Stimulated activated CD8-positive, alpha-beta memory T cell treated with anti-CD3 and anti-CD28 coated beads, Interleukin-7, amount 100 ng/mL, for 24 hours (primary cell): ENCODE measurements at regions not wholly inside any gene's neighbourhood (a gene's known extent, or its start where the extent isn't known, plus 50 kb on each side); places are given as distances from the start of the nearest gene placed in this dataset.

Experiments
- DNase-seq: peaks from one replicate; pipeline ENCODE4 v3.0.0-alpha.2; 2020; ENCODE audit warnings: low read depth

DNA sequence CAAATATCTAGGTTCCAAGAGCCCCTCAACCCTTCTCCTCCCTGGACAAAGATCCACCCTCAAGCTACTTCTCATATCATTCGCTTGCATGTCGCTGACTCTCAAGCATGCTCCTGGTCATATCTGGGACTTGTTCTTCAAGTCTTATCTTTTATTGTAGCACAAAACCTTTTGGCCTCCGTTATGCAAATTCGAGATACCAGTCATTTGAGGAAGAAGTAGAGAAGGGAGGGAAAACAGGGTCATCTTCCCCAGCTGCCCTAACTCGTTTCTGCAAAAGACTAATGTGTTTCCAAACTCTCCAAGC is 63.8 kb upstream of the ETS2 start:
- no peak for DNase-seq

DNA sequence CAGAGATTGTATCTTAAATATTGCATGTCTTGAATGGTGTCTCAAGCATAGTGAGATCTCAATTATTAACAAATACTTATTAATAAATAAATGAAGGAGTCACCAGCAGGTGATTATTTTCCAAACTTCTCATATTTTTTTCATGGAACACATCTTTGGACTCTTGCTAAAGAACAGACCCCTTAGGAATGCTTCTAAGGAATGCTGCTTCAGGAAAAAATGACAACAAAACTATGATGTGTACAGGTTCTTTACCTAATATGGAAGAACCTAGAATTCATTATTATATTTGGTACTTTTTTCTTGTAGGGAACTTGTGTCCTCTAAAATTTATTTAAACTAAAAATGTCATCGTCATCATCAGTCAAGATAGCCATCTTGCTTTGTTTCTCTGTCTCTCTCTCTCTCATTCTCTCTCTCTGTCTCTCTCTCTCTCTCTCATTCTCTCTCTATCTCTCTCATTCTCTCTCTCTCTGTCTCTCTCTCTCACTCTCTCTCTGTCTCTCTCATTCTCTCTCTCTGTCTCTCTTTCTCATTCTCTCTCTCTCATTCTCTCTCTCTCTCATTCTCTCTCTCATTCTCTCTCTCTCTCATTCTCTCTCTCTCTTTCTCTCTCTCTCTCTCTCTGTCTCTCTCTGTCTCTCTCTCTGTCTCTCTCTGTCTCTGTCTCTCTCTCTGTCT is 63.0 kb upstream of the ETS2 start:
- no peak for DNase-seq

DNA sequence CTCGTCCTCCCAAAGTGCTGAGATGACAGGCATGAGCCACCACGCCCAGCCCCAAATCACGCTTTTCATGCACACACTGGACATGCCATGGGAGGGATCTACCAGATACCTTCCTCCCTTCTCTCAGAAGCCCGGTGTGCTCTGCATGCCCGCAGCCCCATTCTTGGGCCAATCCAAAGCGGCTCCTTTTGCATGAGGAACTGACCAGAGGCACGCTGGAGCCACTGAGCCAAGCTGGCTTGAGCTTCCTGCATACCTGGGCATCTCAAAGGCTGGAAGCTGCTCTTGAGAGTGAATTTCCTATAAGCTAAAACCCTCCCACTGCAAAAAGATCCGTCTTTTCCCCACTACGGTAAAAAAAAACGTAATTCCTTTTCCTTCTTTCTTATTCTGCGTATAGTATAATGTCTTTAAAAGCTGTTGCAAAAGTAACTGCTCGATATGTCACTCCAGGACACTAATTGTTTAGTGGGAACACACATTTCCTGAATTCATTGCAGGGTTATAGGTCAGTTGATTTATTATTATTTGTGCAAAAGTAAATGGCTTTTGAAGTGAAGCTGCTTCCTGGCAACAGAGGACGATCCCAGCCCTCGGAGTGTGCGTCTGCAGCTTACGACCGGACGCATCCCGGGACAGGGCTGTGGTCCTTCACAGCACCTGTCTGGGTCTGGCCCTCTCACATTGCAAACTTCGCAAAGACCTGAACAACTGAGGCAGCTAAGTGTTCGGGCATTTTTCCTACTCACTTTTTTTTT is 61.8 kb upstream of the ETS2 start:
- DNase-seq = no peak

DNA sequence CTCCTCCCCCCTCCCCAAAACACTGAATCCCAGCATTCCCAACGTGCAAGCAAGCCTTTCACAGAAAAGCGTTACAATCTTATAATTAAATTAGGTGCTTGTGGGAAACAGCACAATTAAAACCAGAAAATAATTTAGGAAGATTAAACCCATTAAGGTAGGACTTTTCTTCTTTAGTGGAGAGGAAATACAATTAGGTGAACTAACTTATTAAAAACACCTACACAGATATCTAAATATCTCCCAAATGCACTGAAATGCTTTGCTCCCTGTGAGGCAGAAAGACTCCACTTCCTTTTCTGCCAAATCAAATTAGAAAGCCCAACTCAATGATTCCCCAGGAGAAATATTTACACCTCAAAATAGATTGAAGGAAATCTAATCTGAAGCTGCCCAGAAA is 60.9 kb upstream of the ETS2 start:
- no peak for DNase-seq

DNA sequence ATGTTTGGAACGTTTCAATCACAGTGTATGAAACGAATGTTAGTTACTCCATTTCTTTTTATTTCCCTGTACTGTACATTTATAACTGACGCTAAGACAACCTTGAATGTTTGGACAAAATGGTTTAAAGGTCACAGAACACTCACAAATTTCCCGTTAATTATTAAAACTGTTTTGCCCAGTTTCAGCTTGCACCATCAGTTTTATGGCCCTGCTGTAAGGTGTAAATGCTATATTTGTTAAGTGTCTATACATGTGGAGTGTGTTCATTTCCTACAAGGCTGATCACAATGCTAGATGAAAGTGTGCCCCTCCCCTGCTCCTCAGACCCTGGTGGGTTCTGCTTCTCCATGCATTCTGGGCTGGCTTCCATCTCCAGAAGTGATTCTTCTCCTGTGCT is 57.9 kb upstream of the ETS2 start:
- no peak for DNase-seq

DNA sequence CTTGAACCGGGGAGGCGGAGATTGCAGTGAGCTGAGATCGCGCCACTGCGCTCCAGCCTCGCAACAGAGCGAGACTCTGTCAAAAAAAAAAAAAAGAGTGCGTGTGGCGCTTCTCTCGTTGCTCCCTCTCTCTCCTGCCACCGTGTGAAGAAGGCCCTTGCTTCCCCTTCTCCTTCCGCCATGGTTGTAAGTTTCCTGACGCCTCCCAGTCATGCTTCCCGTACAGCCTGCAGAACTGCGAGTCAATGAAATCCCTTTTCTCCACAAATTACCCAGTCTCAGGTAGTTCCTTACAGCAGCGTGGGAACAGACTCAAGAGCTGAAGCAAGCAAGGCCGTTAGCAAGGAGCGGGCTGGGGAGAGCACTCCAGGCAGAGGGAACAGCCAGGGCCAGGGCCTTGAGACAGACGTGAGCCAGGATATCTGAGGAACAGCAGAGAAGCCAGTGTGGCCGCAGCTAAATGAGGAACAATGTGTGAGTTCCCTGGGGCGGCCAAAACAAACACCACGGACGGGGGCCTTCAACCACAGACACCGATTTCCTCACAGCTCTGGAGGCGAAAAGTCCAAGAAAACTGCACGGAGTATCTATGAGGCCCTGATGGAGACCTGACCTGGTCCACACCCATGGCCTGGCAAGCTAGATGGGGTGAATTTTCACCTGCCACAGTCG is 54.2 kb upstream of the ETS2 start:
- no peak for DNase-seq

DNA sequence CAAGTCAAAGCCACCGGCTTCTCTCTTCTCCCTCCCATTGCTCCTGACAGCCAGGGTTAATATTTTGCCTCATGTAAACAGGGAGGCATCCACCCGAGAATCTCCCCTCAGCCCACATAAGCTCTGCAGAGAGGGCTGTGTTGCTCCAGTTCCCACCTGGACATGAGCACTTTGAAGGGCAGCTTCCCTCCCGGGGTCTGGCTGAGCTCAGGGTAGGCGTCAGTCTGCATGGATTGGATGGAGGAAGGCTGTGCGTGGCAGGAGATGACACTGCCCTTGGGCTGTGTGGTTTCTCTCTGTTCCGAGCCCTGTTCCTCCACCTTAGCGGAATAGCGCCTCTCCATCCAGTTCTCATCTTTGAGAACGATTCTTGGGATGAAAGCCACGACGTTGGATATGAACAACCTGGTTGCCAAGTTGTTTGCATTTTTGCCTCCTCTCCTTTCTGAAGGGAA is 53.7 kb upstream of the ETS2 start:
- DNase-seq = no peak

DNA sequence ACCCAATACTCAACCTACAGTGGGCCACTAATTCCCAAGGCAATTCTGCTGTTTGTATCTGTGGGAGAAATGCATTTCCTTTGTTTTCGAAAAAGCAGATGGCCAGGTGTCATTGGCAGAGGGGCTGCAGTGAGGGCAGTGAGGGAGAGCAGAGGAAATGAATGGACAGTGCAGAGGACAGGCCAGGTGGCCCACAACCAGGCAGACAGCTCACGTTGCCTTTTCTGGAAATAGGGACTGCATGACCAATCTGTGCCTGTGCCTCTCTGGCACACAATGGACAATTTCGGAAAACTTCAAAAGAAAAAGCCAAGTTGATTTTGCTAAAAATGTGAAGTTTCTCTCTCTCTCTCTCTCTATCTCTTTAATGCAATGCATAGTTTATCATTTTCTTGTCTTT is 52.6 kb upstream of the ETS2 start:
- DNase-seq = no peak

DNA sequence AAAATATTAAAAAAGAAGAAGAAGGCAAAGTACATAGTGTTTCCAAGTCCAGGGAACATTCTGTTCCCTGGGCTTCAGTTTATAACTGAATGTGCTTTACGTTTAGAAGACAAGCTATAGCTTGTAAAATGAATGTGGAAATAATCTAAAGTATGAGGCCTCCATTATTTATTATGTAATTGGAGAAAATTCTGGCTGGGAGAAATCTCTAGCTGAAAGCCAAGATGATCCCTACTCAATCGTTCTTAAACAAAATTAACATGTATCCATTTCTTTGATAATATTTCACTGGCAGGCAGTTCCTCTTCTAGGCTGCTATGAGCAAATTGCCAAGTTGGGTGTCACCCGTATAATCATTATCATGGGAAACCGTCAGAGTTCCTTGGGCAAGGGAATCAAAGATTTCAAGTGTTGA is 52.2 kb upstream of the ETS2 start:
- DNase-seq = no peak
